ENCODE measurements at regions not wholly inside any gene's neighbourhood (a gene's known extent, or its start where the extent isn't known, plus 50 kb on each side); places are given as distances from the start of the nearest gene placed in this dataset.

DNA sequence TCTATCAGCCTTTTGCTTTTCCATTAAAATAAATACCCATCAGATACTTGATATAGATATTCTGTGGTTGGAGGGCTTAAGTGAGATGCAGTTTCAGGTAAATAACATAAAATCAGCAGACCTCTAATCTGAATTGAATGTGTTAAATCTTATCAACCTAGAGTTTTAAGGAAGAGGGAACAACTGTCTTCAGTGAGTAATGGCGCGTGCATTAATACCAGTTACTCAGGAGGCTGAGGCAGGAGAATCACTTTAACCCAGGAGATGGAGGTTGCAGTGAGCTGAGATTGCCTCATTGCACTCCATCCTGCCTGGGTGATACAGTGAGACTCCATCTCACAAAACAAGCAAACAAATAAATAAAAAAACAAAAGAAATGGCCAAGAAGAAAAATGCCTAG, 54.3 kb downstream of the FAT4 start:
- TF ChIP-seq, protein P1, sequence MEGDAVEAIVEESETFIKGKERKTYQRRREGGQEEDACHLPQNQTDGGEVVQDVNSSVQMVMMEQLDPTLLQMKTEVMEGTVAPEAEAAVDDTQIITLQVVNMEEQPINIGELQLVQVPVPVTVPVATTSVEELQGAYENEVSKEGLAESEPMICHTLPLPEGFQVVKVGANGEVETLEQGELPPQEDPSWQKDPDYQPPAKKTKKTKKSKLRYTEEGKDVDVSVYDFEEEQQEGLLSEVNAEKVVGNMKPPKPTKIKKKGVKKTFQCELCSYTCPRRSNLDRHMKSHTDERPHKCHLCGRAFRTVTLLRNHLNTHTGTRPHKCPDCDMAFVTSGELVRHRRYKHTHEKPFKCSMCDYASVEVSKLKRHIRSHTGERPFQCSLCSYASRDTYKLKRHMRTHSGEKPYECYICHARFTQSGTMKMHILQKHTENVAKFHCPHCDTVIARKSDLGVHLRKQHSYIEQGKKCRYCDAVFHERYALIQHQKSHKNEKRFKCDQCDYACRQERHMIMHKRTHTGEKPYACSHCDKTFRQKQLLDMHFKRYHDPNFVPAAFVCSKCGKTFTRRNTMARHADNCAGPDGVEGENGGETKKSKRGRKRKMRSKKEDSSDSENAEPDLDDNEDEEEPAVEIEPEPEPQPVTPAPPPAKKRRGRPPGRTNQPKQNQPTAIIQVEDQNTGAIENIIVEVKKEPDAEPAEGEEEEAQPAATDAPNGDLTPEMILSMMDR (IDR thresholded peaks at IDR 0.05): no peak
- TF ChIP-seq EP300 (IDR thresholded peaks at IDR 0.05): no peak
- no peak for TF ChIP-seq POLR2AphosphoS5 (IDR thresholded peaks at IDR 0.05)
- TF ChIP-seq POLR2A (IDR thresholded peaks at IDR 0.05): no peak

Measured in suprapubic skin (tissue), 4 donors.